ENCODE measurements at regions not wholly inside any gene's neighbourhood (a gene's known extent, or its start where the extent isn't known, plus 50 kb on each side); places are given as distances from the start of the nearest gene placed in this dataset.

DNA sequence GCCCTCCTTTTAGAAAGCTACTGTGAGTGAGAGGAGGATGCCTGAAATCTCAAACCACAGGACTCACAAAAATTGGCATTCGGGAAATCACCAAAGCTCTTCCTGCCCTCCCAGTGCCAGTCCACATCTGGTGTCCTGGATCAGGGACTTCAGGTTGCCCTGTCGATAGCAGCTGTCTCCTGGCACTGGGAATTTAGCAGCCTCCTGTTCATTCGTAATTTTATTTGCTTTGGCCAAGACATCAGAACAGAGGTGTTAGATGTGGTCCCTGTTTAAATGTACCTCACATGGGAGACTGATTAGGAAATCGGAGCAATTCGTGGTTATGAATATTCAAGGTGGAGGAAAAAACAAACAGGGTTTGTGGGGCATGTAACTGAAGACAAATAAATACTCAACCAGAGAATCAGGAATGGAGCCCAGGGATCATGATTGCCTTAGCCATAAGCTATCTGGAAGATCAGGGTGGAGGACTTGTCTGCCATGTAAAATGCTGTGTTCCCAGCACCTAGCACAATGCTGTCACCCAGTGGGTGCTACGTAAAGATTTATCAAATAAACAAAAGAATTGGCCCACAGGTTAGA is 265.2 kb upstream of the PROK2 start:
- Mint-ChIP-seq H3K4me3 (no peak overlapping the region), H3K27ac (no peak overlapping the region), H3K36me3 (ENCODE audit: low read depth) (no peaks in the 10 kb centered on the region), H3K9me3 (no peaks in the 10 kb centered on the region), H3K27me3 (no peaks in the 10 kb centered on the region), H3K4me1 (no peaks in the 10 kb centered on the region)
- CTCF ChIA-PET = interaction anchor here (1.3 kb wide), 1 partner anchor 36 kb away, joined by 4 read pairs; no protein-coding TSS in a partner anchor
- DNase-seq = no peak
- POLR2A ChIA-PET = no interaction called here

DNA sequence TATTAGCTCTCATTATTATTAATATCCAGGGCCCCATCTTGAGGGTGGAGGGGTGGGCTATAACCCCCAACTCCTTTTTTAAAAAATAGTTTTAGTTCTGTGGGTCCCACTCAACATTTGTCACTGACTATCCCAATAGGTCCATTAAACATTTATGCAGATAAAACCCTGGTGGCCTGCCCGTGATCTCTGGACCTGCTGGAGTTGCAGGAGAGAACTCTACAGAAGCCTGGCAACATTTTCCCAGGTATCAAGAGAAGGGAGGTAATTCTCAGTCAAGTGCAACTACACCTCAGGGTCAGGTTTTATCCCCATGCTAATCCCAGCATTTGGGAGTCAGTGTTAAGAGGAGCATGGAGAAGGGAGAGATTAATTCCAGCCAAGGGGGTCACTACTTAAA is 264.4 kb upstream of the PROK2 start:
- no peak overlapping the region for H3K4me3 Mint-ChIP-seq
- ChIA-PET CTCF (interaction anchor here (1.3 kb wide), 1 partner anchor 35 kb away, joined by 4 read pairs; no protein-coding TSS in a partner anchor), POLR2A (no interaction called here)
- H3K9me3 Mint-ChIP-seq = no peaks in the 10 kb centered on the region
- no peaks in the 10 kb centered on the region for H3K36me3 Mint-ChIP-seq (ENCODE audit: low read depth)
- H3K4me1 Mint-ChIP-seq = no peaks in the 10 kb centered on the region
- DNase-seq = no peak
- H3K27ac Mint-ChIP-seq = no peak overlapping the region
- H3K27me3 Mint-ChIP-seq = no peaks in the 10 kb centered on the region

DNA sequence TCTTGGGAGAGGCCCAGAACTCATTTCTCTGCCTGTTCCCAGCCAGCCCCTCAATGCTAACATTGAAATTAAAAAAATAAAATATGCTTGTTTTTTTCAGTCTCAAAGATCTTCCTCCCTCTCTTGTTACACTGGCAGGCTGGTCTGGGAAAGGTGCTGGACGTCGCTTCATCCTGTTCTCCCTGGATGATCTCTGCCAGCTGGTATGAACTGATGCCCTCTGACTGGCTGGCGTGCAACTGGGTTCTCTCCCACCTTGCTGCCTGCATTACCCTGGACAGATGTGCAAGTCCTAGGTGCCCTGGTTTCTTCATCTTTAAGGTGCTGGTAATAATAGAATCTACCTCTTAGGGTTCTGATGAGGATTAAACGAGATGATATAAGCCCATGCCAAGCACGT is 263.9 kb upstream of the PROK2 start:
- H3K27ac Mint-ChIP-seq = no peak overlapping the region
- DNase-seq = no peak
- H3K4me3 Mint-ChIP-seq = no peak overlapping the region
- H3K9me3 Mint-ChIP-seq = no peaks in the 10 kb centered on the region
- ChIA-PET CTCF (no interaction called here), POLR2A (no interaction called here)
- no peaks in the 10 kb centered on the region for H3K36me3 Mint-ChIP-seq (ENCODE audit: low read depth)
- H3K4me1 Mint-ChIP-seq = no peaks in the 10 kb centered on the region
- no peaks in the 10 kb centered on the region for H3K27me3 Mint-ChIP-seq

DNA sequence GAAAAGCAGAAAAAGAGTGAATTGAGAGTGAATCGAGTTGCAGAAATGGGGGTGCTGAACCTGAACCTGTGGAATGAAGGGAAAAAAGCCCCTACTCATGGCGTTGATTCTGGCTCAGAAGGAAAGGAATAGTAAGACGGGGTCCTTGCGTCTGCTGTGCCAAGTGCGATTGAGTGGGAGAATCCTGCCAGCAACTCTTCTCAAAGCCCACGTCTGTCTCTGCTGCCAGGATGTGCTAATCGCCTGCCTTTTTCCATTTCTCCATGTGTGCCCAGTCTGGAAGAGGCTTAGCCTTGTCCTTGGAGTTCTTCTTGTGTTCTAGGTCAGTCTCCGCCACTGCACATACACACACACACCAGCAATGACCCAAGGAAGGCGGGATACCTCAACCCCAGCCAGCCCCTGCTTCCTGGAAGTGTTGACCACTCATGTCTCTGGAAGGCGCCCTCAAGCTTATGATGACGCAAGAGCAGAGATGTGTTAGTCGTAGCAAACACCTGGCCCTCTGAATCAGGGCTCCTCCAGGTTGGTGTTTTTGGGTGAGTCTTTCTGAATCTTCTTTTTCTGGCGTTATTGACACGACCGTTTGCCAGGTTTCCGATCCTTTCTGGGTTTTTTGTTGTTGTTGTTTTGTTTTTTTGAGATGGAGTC is 262.4 kb upstream of the PROK2 start:
- no peaks in the 10 kb centered on the region for H3K4me1 Mint-ChIP-seq
- no peak overlapping the region for H3K27ac Mint-ChIP-seq
- no peaks in the 10 kb centered on the region for H3K9me3 Mint-ChIP-seq
- DNase-seq = no peak
- H3K36me3 Mint-ChIP-seq (ENCODE audit: low read depth) = no peaks in the 10 kb centered on the region
- ChIA-PET POLR2A (no interaction called here), CTCF (no interaction called here)
- no peak overlapping the region for H3K4me3 Mint-ChIP-seq
- no peaks in the 10 kb centered on the region for H3K27me3 Mint-ChIP-seq

DNA sequence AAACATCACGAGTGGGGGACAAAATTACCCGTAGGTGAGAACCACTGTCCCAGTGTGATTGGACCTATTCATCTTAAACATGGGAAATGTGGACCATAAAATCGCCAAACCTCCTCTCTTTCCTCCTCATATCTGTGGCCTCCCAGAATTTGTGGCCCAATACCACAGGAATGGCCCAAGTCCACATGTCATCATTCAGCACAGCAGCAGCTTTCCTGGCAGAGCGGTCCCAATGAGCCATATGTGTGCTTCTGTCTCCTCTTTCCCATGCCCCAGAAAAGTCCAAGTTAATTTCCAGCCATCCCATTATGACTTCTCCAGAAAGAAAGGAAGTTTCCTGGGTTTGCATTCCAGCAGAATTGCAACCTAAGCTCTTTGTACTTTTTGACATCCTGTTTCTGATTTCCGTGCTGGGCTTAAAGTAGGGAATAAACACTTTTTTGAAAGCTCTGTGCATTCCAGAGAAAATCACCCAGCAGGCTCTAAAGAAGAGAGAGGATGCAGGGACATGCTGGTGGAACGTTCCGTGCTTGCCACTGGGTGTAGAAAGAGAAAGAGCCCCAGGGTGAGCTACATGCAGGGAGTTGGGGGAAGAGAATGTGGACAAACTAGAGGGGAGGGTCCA is 259.4 kb upstream of the PROK2 start:
- H3K4me1 Mint-ChIP-seq = no peaks in the 10 kb centered on the region
- no peak overlapping the region for H3K4me3 Mint-ChIP-seq
- DNase-seq = no peak
- no peaks in the 10 kb centered on the region for H3K27me3 Mint-ChIP-seq
- CTCF ChIA-PET = interaction anchor here (1.0 kb wide), 1 partner anchor 11 kb away, joined by 3 read pairs; no protein-coding TSS in a partner anchor
- H3K27ac Mint-ChIP-seq = no peak overlapping the region
- H3K9me3 Mint-ChIP-seq = no peaks in the 10 kb centered on the region
- no peaks in the 10 kb centered on the region for H3K36me3 Mint-ChIP-seq (ENCODE audit: low read depth)
- POLR2A ChIA-PET = no interaction called here

DNA sequence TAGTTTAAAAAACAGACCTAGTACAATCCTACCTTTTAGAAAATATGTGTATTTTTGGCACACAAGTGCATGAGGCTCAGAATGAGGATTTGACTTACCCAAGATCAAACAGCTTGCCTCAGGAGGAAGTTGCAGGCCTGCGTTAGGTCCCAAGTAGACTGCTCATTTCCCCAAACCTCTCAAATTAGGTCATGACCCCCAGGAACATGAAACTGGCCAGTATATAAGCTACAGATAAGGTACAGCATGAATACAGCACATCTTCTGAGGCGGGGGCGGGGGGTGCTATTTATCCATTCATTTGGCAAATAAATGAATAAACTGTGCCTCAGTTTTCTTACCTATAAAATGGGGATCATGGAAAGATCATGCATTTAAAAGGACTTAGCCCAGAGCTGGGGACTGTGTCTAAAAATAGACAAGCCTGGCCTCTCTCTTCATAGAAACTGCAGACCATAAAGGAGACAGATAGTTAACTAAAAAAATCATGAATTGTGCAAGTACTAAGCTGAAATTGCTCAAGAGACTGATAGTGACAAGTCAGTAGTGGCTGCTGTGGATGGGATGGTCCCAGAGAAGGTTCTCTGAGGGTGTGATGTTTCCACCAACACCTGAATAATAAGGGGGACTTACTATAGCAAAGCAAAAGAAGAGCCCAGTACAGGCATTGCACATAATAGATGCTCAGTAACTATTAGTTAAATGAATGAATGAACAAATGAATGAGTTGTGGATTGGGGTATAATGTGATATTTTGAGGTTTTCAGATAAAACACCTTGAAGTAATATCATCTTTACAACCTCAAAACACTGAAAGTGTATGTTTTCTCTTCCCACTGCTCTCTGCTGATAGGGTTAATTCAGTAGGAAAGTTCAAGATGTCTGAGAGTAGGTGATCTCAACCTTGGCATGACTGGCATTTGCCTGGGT is 258.5 kb upstream of the PROK2 start:
- no peaks in the 10 kb centered on the region for H3K9me3 Mint-ChIP-seq
- ChIA-PET POLR2A (no interaction called here), CTCF (interaction anchor here (1.0 kb wide), 1 partner anchor 10 kb away, joined by 3 read pairs; no protein-coding TSS in a partner anchor)
- DNase-seq = no peak
- no peak overlapping the region for H3K4me3 Mint-ChIP-seq
- no peaks in the 10 kb centered on the region for H3K4me1 Mint-ChIP-seq
- H3K27ac Mint-ChIP-seq = no peak overlapping the region
- H3K27me3 Mint-ChIP-seq = no peaks in the 10 kb centered on the region
- H3K36me3 Mint-ChIP-seq (ENCODE audit: low read depth) = no peaks in the 10 kb centered on the region

DNA sequence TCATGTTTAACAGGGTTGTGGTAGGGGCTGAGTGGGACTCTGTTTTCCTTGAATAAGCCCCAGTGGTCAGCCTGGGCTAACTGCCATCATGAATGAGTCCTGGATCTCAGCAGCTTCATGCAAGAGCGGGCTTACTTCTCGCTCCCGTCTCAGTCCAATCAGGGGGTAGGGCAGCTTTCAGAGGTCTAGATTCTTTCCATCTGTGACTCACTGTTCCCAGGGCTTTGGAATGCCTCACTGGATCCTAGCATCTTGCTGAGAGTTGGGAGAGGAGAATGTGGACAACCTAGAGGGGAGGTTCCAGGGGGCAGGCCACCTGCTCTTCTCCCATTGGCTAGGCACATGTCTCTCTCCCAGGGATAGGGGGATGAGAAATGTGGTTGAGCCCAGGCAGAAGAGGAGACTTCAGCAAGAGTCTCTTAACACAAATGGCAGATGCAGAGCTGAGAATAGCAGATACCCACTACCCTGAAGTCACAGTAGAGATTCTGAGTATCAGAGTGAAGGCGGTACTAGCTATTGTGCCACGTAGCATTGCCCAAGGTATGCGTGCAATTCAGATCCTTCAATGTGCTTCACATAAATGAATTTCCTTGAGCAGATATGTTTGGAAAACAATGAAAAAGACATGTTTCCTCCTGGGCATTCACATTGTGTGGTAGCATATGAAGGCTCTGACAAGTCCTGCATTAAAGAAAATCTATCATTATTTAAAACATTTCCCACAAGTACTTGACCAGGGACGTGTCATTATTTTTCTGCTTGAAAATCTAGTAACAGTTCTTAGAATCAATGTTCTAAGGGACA is 257.7 kb upstream of the PROK2 start:
- ChIA-PET CTCF (no interaction called here), POLR2A (no interaction called here)
- Mint-ChIP-seq H3K9me3 (peaks cover under 1% of the 10 kb centered on the region), H3K4me3 (no peak overlapping the region), H3K27ac (no peak overlapping the region), H3K27me3 (peaks cover under 1% of the 10 kb centered on the region), H3K4me1 (no peaks in the 10 kb centered on the region), H3K36me3 (ENCODE audit: low read depth) (no peaks in the 10 kb centered on the region)
- no peak for DNase-seq

DNA sequence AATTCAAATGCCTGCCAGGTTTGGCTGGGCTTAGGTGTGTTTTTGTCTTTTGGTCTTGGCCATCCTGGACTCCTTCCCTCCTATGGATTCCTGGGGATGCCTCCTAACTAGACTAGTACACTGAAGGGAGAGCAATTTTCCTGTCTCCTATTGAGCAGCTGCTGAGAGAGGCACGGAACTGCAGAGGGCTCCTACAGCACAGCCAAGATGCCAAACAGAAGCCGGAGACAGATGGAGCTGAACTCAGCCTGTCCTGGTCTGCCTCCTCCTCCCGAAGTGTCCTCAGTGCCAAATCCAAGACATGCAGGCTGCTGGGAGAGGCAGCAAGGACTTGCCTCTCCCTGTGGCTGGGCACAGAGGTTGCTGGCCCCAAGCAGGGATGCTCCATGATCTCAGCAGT is 256.6 kb upstream of the PROK2 start:
- no peak overlapping the region for H3K4me3 Mint-ChIP-seq
- CTCF ChIA-PET = no interaction called here
- H3K27ac Mint-ChIP-seq = no peak overlapping the region
- peaks cover 3% of the 10 kb centered on the region for H3K27me3 Mint-ChIP-seq
- no peaks in the 10 kb centered on the region for H3K4me1 Mint-ChIP-seq
- DNase-seq = no peak
- H3K9me3 Mint-ChIP-seq = peaks cover 3% of the 10 kb centered on the region
- POLR2A ChIA-PET = no interaction called here
- H3K36me3 Mint-ChIP-seq (ENCODE audit: low read depth) = no peaks in the 10 kb centered on the region

DNA sequence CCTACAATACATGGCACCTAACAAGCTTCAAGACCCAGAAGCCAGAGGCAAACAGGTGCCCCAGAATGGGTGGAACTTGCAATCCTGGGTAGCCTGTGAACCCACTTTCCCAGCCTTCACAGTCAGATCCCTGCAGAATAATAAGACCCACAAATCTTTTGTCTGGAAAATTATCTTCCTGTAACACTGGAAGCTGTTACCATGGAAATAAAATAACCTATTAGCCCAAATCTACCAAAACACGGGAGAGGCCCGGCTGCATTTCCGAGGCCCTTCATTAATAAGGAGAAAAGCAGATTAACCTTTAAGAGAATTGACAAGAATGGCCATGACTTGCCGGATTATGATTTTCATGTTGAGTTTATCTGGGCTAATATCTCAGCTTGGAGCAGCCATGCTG is 256.1 kb upstream of the PROK2 start:
- no peaks in the 10 kb centered on the region for H3K4me1 Mint-ChIP-seq
- no peak overlapping the region for H3K27ac Mint-ChIP-seq
- H3K9me3 Mint-ChIP-seq = peaks cover 3% of the 10 kb centered on the region
- H3K27me3 Mint-ChIP-seq = peaks cover 3% of the 10 kb centered on the region
- no peak overlapping the region for H3K4me3 Mint-ChIP-seq
- H3K36me3 Mint-ChIP-seq (ENCODE audit: low read depth) = no peaks in the 10 kb centered on the region
- ChIA-PET POLR2A (no interaction called here), CTCF (no interaction called here)
- no peak for DNase-seq

DNA sequence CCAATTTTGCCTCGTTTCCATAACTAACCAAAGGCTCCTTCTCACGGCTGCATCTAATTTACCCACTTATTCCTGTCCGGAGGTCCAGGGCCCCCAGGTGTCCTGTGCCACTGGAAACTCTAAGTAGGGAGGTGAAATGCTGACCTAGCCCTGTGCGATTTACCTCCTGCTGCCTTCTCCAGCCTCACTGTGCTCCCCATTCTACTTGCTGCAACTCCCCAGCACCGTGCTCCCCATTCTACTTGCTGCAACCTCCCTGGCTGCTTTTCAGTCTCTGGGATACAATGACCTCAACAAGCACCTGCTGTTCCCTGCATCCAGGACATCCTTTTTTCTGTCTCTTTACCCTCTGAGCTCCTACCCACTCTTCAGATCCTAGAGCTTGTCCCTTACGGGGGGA is 254.7 kb upstream of the PROK2 start:
- no peaks in the 10 kb centered on the region for H3K36me3 Mint-ChIP-seq (ENCODE audit: low read depth)
- H3K4me1 Mint-ChIP-seq = no peaks in the 10 kb centered on the region
- H3K27me3 Mint-ChIP-seq = peaks cover 3% of the 10 kb centered on the region
- no peak for DNase-seq
- H3K27ac Mint-ChIP-seq = peak overlapping the region; percentile 72
- H3K4me3 Mint-ChIP-seq = no peak overlapping the region
- CTCF ChIA-PET = no interaction called here
- POLR2A ChIA-PET = no interaction called here
- H3K9me3 Mint-ChIP-seq = peaks cover 3% of the 10 kb centered on the region

DNA sequence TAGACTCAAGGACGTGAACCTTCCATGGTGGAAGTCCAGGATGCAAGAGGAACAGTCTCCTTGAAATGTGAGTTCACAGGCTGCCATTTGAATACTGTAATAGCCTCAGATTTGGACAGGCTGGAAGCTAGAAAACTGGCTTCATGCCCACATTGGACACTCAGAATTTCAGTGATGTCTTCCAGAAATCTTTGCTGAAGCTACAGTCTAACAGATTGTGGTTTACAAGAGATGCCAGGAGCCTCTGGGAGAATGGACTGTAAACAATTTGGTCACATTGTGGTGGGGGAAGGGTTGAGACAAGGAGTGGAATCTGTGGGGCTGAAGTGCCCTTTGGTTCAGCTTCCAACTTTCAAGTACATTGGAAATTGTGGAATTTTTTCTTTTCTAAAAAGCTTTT is 252.0 kb upstream of the PROK2 start:
- ChIA-PET CTCF (no interaction called here), POLR2A (no interaction called here)
- no peak for DNase-seq
- no peak overlapping the region for H3K4me3 Mint-ChIP-seq
- H3K4me1 Mint-ChIP-seq = no peaks in the 10 kb centered on the region
- peaks cover 3% of the 10 kb centered on the region for H3K9me3 Mint-ChIP-seq
- peaks cover 3% of the 10 kb centered on the region for H3K27me3 Mint-ChIP-seq
- H3K36me3 Mint-ChIP-seq (ENCODE audit: low read depth) = no peaks in the 10 kb centered on the region
- H3K27ac Mint-ChIP-seq = no peak overlapping the region

DNA sequence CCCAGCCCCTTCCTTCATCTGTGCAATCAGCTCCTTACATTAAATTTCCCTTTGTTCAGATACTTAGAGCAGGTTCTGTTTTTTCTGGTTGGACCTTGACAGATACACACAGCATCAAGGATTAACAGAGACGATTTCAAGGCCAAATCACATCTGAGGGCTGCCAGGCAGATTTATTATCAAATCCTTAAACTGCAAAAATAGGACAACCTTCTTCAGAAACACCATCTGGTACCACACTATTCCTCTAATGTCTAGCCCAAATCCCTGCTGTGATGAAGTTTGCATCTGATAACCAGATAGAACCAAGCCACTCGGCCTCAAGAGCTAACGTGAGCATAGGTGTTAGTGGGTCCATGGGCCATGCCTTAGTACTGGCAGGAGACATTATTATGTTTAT is 250.7 kb upstream of the PROK2 start:
- H3K4me3 Mint-ChIP-seq = no peak overlapping the region
- CTCF ChIA-PET = no interaction called here
- H3K27ac Mint-ChIP-seq = no peak overlapping the region
- DNase-seq = no peak
- POLR2A ChIA-PET = no interaction called here
- H3K9me3 Mint-ChIP-seq = peaks cover 3% of the 10 kb centered on the region
- peaks cover 6% of the 10 kb centered on the region for H3K4me1 Mint-ChIP-seq
- H3K36me3 Mint-ChIP-seq (ENCODE audit: low read depth) = no peaks in the 10 kb centered on the region
- H3K27me3 Mint-ChIP-seq = peaks cover 3% of the 10 kb centered on the region
